Mucosa of descending colon (tissue), 3 donors: ENCODE measurements at regions not wholly inside any gene's neighbourhood (a gene's known extent, or its start where the extent isn't known, plus 50 kb on each side); places are given as distances from the start of the nearest gene placed in this dataset.

ENCODE experiments used
- ATAC-seq: fragments of 200-7000 bp; cut with Tn5 transposase; one replicate; pipeline ENCODE4 v1.9.1; 2020; ENCODE audit warnings: mild to moderate bottlenecking, moderate library complexity
- DNase-seq, 3 donors: peaks; one replicate each; pipeline ENCODE4 v3.0.0-alpha.2; 2020
- H3K36me3 ChIP-seq: fragments of 200-600 bp; one replicate; pipeline ENCODE4 v1.8.0; 2021; ENCODE audit warnings: low read depth, mild to moderate bottlenecking
- H3K4me1 ChIP-seq: fragments of 200-600 bp; one replicate; pipeline ENCODE4 v1.8.0; 2021; ENCODE audit warnings: low read depth, mild to moderate bottlenecking
- H3K4me3 ChIP-seq: fragments of 200-600 bp; one replicate; pipeline ENCODE4 v1.8.0; 2021; ENCODE audit warnings: mild to moderate bottlenecking
- H3K9me3 ChIP-seq: fragments of 200-600 bp; one replicate; pipeline ENCODE4 v1.8.0; 2021; ENCODE audit warnings: mild to moderate bottlenecking
- intact Hi-C, 2 donors: fragments of 100-400 bp; cut with DNase I in 1 of 2; cut with micrococcal nuclease in 1 of 2; formaldehyde crosslinking; loops; one replicate each; pipeline versions ENCODE4 v1.11.0 to v1.11.1; 2022; cut with DNase I, micrococcal nuclease
- TF ChIP-seq, protein P1 (sequence below): fragments of 200-600 bp; IDR thresholded peaks from one replicate; pipeline ENCODE4 v1.8.0; 2022; ENCODE audit warnings: antibody characterized with exemption, mild to moderate bottlenecking
- donor health status: DM: no; HTN: no; CAD: no; lungs with moderate emphysema.
- donor health status: DM: no; HTN: no; CAD: no.
- donor health status: DM: no; HTN: yes; CAD: no.

DNA sequence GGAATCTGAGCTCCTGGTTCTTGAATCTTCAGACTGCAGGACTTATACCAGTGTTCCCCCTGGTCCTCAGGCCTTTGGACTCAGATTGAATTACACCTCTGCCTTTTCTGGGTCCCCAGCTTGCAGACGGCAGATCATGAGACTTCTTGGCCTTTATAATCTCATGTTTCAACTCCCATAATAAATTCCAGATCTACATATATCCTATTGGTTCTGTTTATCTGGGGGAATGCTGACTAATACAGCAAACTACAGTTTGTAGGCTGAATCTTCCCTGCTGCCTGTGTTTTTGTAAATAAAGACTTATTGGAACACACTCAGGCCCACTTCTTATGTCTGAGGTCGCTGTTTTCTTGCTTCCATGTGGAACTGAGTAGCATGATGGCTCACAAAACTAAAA is 184.7 kb downstream of the HDGFL1 start:
- no peak for ATAC-seq
- no peaks in the 10 kb centered on the region for H3K9me3 ChIP-seq
- intact Hi-C loops, result no loop called here
- H3K4me3 ChIP-seq, result no peak overlapping the region
- H3K36me3 ChIP-seq, result no peaks in the 10 kb centered on the region
- H3K4me1 ChIP-seq, result no peaks in the 10 kb centered on the region
- TF ChIP-seq, protein P1, sequence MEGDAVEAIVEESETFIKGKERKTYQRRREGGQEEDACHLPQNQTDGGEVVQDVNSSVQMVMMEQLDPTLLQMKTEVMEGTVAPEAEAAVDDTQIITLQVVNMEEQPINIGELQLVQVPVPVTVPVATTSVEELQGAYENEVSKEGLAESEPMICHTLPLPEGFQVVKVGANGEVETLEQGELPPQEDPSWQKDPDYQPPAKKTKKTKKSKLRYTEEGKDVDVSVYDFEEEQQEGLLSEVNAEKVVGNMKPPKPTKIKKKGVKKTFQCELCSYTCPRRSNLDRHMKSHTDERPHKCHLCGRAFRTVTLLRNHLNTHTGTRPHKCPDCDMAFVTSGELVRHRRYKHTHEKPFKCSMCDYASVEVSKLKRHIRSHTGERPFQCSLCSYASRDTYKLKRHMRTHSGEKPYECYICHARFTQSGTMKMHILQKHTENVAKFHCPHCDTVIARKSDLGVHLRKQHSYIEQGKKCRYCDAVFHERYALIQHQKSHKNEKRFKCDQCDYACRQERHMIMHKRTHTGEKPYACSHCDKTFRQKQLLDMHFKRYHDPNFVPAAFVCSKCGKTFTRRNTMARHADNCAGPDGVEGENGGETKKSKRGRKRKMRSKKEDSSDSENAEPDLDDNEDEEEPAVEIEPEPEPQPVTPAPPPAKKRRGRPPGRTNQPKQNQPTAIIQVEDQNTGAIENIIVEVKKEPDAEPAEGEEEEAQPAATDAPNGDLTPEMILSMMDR, result no peak
- DNase-seq, result no peak

DNA sequence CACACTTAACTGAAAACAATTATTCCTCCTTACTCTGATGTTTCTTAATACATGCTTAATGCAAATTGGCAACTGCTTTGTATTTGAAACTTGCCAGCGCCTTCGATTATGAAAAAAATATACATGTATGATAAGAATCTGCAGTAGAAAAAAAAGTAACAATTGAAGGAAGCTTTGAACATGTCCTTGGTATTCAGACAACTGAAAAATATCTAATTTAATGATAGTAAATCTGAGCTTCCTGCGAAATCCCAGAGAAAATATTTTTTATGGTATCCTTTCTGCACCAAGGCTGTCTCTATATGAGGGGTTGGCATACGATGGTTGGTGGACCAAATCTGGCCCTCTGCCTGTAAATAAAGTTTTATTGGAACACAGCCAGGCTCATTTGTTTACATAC is 186.2 kb downstream of the HDGFL1 start:
- DNase-seq, result no peak
- no peaks in the 10 kb centered on the region for H3K36me3 ChIP-seq
- H3K4me1 ChIP-seq, result no peaks in the 10 kb centered on the region
- intact Hi-C loops, result no loop called here
- TF ChIP-seq, protein P1, result no peak
- H3K4me3 ChIP-seq, result no peak overlapping the region
- no peaks in the 10 kb centered on the region for H3K9me3 ChIP-seq
- no peak for ATAC-seq

DNA sequence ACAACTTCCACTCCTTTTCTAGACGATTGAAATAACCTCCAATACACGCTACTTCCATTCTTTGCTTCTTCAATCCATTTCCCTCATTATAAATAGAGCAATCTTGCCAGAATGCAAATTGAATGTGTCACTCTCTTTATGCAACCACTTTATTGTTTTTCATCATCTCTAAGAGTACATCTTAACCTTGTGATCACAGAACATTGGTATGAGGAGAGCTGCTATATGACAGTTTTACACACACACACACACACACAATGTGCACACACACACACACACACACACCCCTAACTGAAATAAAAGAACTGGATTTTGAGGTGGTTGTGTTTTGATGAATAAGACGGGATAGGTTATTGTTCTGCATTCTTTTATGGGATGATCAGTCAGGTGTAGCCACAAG is 187.0 kb downstream of the HDGFL1 start:
- TF ChIP-seq, protein P1, result no peak
- ATAC-seq (no peak), DNase-seq (no peak)
- Histone ChIP-seq H3K9me3 (no peaks in the 10 kb centered on the region), H3K4me1 (no peaks in the 10 kb centered on the region), H3K4me3 (no peak overlapping the region), H3K36me3 (no peaks in the 10 kb centered on the region)
- intact Hi-C loops, result no loop called here

DNA sequence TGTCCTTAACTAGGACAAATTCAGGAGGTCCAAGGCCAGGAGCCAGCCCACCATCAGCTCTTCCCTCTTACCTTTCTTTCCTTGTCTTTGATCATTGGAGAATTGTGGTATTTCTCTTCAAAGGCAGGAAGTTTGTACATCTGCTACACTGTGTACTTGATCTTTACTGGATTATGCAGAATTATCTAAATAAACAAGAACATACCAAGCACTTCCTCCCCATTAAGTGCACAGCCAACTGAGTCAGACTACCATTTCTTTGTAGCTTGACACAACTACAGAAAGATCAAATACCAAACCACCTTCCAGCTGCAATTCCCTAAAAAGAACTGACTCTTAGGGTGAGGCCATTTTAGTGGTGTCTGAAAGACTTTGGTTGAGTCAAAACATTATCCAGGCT is 195.1 kb downstream of the HDGFL1 start:
- TF ChIP-seq, protein P1, result no peak
- no peaks in the 10 kb centered on the region for H3K4me1 ChIP-seq
- DNase-seq (no peak), ATAC-seq (no peak)
- no peaks in the 10 kb centered on the region for H3K36me3 ChIP-seq
- H3K4me3 ChIP-seq, result no peak overlapping the region
- H3K9me3 ChIP-seq, result no peaks in the 10 kb centered on the region
- intact Hi-C loops, result no loop called here

DNA sequence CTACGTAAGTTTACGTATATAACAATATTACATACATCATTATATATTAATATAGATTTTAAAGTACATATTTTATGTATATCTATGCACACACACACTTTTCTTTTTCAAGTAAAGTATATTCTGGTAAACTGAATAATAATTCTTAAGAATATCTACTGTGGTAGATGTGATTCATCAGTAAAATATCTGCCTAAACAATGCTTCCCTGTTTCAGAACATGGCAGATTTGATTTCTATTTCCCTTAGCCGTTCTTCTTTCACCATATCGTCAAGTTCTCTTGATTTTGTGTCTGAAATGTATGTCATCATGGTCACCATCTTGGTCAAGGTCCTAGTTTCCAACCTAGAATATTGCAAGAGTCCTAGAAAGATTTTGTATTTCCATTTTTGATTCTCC is 195.6 kb downstream of the HDGFL1 start:
- Histone ChIP-seq H3K36me3 (no peaks in the 10 kb centered on the region), H3K4me3 (no peak overlapping the region), H3K9me3 (no peaks in the 10 kb centered on the region), H3K4me1 (no peaks in the 10 kb centered on the region)
- TF ChIP-seq, protein P1, result no peak
- no peak for ATAC-seq
- DNase-seq, result no peak
- intact Hi-C loops, result no loop called here

DNA sequence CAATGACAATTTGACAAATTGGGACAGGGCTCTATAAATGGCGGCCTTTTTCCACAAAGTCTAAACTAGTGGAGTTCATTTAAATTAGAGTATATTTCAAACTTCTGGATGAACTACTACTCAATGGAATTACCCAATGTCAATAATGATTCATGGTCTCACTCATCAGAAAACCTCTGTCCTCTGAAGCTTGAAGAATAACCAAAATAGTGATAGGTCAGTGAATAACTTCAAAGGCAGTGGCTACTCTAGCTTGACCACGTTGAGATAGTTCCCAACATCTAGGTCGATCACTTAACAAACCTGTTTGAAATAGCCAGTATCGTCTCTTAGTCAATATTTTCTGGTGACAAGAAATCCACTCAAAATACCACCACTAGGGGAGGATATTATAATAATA is 197.6 kb downstream of the HDGFL1 start:
- no peak overlapping the region for H3K4me3 ChIP-seq
- TF ChIP-seq, protein P1, result no peak
- intact Hi-C loops, result no loop called here
- DNase-seq (no peak), ATAC-seq (no peak)
- H3K9me3 ChIP-seq, result no peaks in the 10 kb centered on the region
- no peaks in the 10 kb centered on the region for H3K36me3 ChIP-seq
- no peaks in the 10 kb centered on the region for H3K4me1 ChIP-seq
